Esophagus muscularis mucosa (tissue), 4 donors: ENCODE measurements at regions not wholly inside any gene's neighbourhood (a gene's known extent, or its start where the extent isn't known, plus 50 kb on each side); places are given as distances from the start of the nearest gene placed in this dataset.
A peak's percentile ranks its signal among the peaks of the same experiment; 100 is the strongest.
"Not testable (repeated sequence)": the region's sequence is repeated elsewhere in the genome, so short reads cannot be mapped to it uniquely, and the experiment has no call there.

ENCODE experiments used
- DNase-seq: peaks from one replicate; pipeline ENCODE4 v3.0.0-alpha.2; 2017; ENCODE audit errors: extremely low spot score
- H3K27ac ChIP-seq, 4 donors: fragments of 200-600 bp; sonication (generic); replicated peaks in 1 of 4; 1 replicate in 3 of 4; 2 replicates in 1 of 4; pipeline ENCODE4 v1.5.1; 2016 to 2019; ENCODE audit warnings: mild to moderate bottlenecking in 1 of 4
- H3K27me3 ChIP-seq, 4 donors: fragments of 200-600 bp; sonication (generic); one replicate each; pipeline versions ENCODE4 v1.5.1 to v1.6.0; 2016 to 2019
- H3K36me3 ChIP-seq, 4 donors: fragments of 200-600 bp; sonication (generic); one replicate each; pipeline ENCODE4 v1.5.1; 2016 to 2019
- H3K4me1 ChIP-seq, 4 donors: fragments of 200-600 bp; sonication (generic); one replicate each; pipeline ENCODE4 v1.5.1; 2016 to 2019
- H3K4me3 ChIP-seq, 4 donors: fragments of 200-600 bp; sonication (generic); 1 replicate in 2 of 4; 2 replicates in 2 of 4; pipeline ENCODE4 v1.5.1; 2016 to 2019; ENCODE audit warnings: mild to moderate bottlenecking in 4 of 4, moderate library complexity in 1 of 4
- H3K9me3 ChIP-seq, 4 donors: fragments of 200-600 bp; sonication (generic); 1 replicate in 3 of 4; 2 replicates in 1 of 4; pipeline ENCODE4 v1.5.1; 2016 to 2019
- WGBS: methylation state at CpG from one replicate; pipeline ENCODE4 v1.1.5; 2018; 5-methylcytosine and 5-hydroxymethylcytosine counted together
- intact Hi-C: fragments of 100-400 bp; cut with DNase I; formaldehyde crosslinking; loops from one replicate; pipeline ENCODE4 v1.15.1; 2023

DNA sequence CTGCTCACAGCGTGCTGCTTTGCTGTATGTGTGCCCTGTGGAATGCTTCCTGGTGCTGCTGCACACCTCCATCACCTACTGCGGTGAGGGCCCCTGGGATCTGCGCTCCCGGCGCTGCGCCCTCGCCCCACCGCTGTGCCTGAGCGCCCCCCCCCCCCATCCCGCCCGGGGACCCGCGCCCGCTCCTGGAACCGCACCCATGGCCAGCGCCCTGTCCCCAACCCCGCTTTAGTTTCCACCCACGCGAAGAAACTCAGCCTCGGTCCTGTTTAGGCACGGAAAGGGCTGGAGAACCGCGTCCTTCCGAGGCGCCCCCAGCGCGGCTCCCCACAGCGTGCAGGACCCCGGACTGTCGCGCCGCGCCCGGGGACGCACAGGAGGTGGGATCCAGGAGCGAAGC, 265.5 kb downstream of the POTEB3 start:
- H3K27ac ChIP-seq, H3K27me3 ChIP-seq, H3K9me3 ChIP-seq, intact Hi-C loops, H3K4me1 ChIP-seq, H3K4me3 ChIP-seq, DNase-seq, H3K36me3 ChIP-seq: not testable (repeated sequence)
- WGBS = no CpG with 5 or more reads among the region's 36 CpGs

GRCh38 chr15:21151203-21151966, 285.3 kb upstream of the POTEB2 start:
- H3K4me3 ChIP-seq, H3K27ac ChIP-seq, H3K27me3 ChIP-seq, H3K9me3 ChIP-seq, H3K4me1 ChIP-seq, DNase-seq, intact Hi-C loops, H3K36me3 ChIP-seq: not testable (repeated sequence)
- no CpG with 5 or more reads among the region's 24 CpGs for WGBS

DNA sequence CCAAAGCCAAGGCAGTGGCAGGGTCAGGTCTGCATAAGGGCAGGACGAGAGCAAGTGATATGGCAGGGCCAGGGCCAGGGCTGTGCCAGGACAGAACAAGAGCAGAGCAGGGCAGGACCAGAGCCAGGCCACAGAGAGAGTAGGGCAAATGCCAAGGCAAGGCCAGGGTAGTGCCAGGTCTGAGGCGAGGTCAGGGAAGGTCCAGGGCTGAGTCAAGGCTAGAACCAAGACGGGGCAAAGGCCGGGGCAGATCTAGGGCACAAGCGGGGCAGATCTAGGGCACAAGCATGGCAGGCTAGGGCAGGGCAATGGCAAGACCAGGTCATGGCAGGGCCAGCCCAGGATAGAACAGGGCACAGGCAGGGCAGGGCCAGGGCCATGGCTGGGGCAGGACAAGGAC, 282.0 kb upstream of the POTEB2 start:
- H3K4me1 ChIP-seq, H3K4me3 ChIP-seq, H3K36me3 ChIP-seq, H3K27ac ChIP-seq, H3K9me3 ChIP-seq, intact Hi-C loops, DNase-seq, H3K27me3 ChIP-seq: not testable (repeated sequence)
- no CpG with 5 or more reads among the region's 5 CpGs for WGBS

DNA sequence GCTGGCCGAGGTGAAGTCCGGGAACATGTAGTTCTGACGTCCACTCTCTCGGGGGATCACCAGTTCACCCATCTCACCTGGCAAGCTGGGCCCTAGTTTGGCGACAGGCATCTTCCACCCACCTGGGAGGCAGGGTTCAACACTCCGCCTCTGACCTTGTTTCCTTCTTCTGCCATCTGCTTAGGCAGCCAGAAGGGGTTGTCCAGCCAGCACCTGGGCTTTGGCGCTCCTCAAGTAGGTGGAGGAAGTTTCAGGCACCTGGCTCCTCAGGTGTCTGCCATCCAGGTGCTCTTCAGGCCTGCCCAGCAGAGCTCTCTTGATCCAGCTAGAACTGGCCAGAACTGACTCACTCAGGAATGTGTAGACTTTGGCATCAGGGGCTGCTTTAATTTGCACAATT, 267.8 kb upstream of the POTEB2 start:
- H3K27ac ChIP-seq, H3K4me1 ChIP-seq, H3K4me3 ChIP-seq, H3K36me3 ChIP-seq, H3K27me3 ChIP-seq, H3K9me3 ChIP-seq, intact Hi-C loops, DNase-seq: not testable (repeated sequence)
- no CpG with 5 or more reads among the region's 7 CpGs for WGBS

DNA sequence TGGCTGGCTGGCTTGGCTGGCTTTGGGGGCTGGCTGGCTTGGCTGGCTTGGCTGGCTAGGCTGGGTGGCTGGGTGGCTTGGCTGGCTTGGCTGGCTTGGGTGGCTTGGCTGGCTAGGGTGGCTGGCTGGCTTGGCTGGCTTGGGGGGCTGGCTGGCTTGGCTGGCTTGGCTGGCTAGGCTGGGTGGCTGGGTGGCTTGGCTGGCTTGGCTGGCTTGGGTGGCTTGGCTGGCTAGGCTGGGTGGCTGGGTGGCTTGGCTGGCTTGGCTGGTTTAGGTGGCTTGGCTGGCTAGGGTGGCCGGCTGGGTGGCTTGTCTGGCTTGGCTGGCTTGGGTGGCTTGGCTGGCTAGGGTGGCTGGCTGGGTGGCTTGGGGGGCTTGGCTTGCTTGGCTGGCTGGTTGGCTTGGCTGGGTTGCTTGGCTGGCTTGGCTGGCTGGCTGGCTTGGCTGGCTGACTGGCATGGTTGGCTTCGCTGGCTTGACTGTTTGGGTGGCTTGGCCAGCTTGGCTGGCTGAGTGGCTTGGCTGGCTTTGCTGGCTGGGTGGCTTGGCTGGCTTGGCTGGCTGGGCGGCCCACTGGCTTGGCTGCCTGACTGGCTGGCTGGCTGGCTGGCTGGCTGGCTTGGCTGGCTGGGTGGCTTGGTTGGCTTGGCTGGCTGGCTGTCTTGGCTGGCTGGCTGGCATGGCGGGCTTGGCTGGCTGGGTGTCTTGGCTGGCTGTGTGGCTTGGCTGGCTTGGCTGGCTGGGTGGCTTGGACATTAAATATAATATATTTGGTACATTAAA, 246.3 kb upstream of the POTEB2 start:
- peak; percentile 68 for DNase-seq
- intact Hi-C loops = not testable (repeated sequence)

DNA sequence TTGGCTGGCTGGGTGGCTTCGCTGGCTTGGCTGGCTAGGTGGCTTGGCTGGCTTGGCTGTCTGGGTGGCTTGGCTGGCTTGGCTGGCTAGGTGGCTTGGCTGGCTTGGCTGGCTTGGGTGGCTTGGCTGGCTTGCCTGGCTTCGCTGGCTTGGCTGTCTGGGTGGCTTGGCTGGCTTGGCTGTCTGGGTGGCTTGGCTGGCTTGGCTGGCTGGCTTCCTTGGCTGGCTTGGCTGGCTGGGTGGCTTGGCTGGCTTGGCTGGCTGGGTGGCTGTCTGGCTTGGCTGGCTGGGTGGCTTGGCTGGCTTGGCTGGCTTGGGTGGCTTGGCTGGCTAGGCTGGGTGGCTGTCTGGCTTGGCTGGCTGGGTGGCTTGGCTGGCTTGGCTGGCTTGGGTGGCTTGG, 245.7 kb upstream of the POTEB2 start:
- 76% methylated on average over 1 of the region's 2 CpGs for WGBS
- H3K4me1 ChIP-seq, H3K4me3 ChIP-seq, H3K27me3 ChIP-seq, H3K9me3 ChIP-seq, H3K36me3 ChIP-seq, intact Hi-C loops, H3K27ac ChIP-seq: not testable (repeated sequence)
- DNase-seq = peak; percentile 89

More for the DNA sequence above, 246.3 kb upstream of the POTEB2 start:
- not testable (repeated sequence) for H3K4me1 ChIP-seq, H3K4me3 ChIP-seq, H3K27ac ChIP-seq, H3K27me3 ChIP-seq, H3K36me3 ChIP-seq, H3K9me3 ChIP-seq
- 27% methylated on average over 2 of the region's 4 CpGs for WGBS

GRCh38 chr15:21111172-21111571, 245.1 kb upstream of the POTEB2 start:
- intact Hi-C loops = not testable (repeated sequence)

DNA sequence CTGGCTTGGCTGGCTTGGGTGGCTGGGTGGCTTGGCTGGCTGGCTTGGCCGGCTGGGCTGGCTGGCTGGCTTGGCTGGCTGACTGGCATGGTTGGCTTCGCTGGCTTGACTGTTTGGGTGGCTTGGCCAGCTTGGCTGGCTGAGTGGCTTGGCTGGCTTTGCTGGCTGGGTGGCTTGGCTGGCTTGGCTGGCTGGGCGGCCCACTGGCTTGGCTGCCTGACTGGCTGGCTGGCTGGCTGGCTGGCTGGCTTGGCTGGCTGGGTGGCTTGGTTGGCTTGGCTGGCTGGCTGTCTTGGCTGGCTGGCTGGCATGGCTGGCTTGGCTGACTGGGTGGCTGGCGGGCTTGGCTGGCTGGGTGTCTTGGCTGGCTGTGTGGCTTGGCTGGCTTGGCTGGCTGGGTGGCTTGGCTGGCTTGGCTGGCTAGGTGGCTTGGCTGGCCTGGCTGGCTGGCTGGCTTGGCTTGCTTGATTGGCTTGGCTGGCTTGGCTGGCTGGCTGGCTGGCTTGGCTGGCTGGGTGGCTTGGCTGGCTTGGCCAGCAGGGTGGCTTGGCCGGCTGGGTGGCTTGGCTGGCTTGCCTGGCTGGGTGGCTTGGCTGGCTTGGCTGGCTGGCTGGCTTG, 244.2 kb upstream of the POTEB2 start:
- DNase-seq, H3K27ac ChIP-seq, intact Hi-C loops, H3K36me3 ChIP-seq, H3K4me1 ChIP-seq, H3K9me3 ChIP-seq, H3K4me3 ChIP-seq, H3K27me3 ChIP-seq: not testable (repeated sequence)
- 67% methylated on average over 3 of the region's 5 CpGs for WGBS

More at GRCh38 chr15:21111172-21111571, 245.1 kb upstream of the POTEB2 start:
- DNase-seq, H3K27me3 ChIP-seq, H3K9me3 ChIP-seq, H3K4me1 ChIP-seq, H3K36me3 ChIP-seq, H3K4me3 ChIP-seq, H3K27ac ChIP-seq: not testable (repeated sequence)
- no CpG with 5 or more reads among the region's 4 CpGs for WGBS

GRCh38 chr15:21108384-21108783, 242.3 kb upstream of the POTEB2 start:
- DNase-seq, H3K36me3 ChIP-seq, intact Hi-C loops, H3K4me1 ChIP-seq, H3K9me3 ChIP-seq, H3K27ac ChIP-seq, H3K27me3 ChIP-seq, H3K4me3 ChIP-seq: not testable (repeated sequence)
- no CpG with 5 or more reads among the region's 3 CpGs for WGBS

DNA sequence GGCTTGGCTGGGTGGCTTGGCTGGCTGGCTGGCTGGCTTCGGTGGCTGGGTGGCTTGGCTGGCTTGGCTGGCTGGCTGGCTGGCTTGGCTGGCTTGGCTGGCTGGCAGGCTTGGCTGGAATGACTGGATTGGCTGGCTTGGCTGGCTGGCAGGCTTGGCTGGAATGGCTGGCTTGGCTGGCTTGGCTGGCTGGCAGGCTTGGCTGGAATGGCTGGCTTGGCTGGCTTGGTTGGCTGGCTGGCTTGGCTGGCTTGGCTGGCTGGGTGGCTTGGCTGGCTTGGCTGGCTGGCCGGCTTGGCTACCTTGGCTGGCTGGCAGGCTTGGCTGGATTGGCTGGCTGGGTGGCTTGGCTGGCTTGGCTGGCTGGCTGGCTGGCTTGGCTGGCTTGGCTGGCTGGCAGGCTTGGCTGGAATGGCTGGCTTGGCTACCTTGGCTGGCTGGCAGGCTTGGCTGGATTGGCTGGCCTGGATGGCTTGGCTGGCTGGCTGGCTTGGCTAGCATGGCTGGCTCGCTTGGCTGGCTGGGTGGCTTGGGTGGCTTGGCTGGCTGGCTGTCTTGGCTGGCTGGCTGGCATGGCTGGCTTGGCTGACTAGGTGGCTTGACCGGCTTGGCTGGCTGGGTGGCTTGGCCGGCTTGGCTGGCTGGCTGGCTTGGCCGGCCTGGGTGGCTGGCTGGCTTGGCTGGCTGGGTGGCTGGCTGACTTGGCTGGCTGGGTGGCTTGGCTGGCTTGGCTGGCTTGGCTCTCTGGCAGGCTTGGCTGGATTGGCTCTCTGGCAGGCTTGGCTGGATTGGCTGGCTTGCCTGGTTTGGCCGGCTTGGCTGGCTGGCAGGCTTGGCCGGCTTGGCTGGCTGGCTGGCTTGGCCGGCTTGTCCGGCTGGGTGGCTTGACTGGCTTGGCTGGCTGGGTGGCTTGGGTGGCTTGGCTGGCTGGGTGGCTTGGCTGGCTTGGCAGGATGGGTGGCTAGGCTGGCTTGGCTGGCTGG, 241.6 kb upstream of the POTEB2 start:
- H3K36me3 ChIP-seq, H3K4me1 ChIP-seq, H3K4me3 ChIP-seq, H3K27ac ChIP-seq, H3K27me3 ChIP-seq, intact Hi-C loops, H3K9me3 ChIP-seq, DNase-seq: not testable (repeated sequence)
- 60% methylated on average over 1 of the region's 10 CpGs for WGBS

- H3K36me3 ChIP-seq, H3K27ac ChIP-seq, H3K9me3 ChIP-seq, intact Hi-C loops, H3K4me1 ChIP-seq, H3K4me3 ChIP-seq, DNase-seq, H3K27me3 ChIP-seq: not testable (repeated sequence)
- WGBS = no CpG with 5 or more reads among the region's 2 CpGs
Observed at GRCh38 chr15:21096599-21096998, 230.5 kb upstream of the POTEB2 start.

- no CpG with 5 or more reads among the region's 9 CpGs for WGBS
- H3K9me3 ChIP-seq, H3K27ac ChIP-seq, H3K36me3 ChIP-seq, H3K4me3 ChIP-seq, intact Hi-C loops, H3K27me3 ChIP-seq, DNase-seq, H3K4me1 ChIP-seq: not testable (repeated sequence)
Observed at GRCh38 chr15:21079544-21079943, 213.4 kb upstream of the POTEB2 start.
